ENCODE measurements at regions not wholly inside any gene's neighbourhood (a gene's known extent, or its start where the extent isn't known, plus 50 kb on each side); places are given as distances from the start of the nearest gene placed in this dataset.

DNA sequence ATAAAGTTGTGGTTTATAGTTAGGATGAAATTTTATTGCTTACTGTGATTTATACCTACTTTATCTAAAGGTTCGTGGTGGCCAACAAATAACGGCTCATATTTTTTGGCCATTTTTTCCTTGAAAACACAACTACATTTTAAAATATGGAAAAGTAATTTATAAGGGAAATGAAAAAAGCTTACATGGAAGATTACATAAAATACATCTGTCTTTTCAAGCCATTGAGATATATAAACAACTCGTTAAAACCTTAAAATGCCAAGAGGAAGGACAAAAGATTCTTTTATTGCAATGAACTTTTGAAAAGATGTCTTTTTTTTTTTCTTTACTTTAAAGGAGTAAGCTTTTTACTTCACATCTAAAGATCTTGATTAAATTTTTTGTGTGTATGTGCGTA is 55.4 kb upstream of the EYA4 start:
- no peak overlapping the region for H4K5ac ChIP-seq (ENCODE audit: low read depth, low read length)
- in situ Hi-C loops (cut with MboI; ENCODE audit: low sequenced_read_pairs) = loop anchor here (10.0 to 25.0 kb wide), 2 partner anchors 369 to 727 kb away; no protein-coding TSS in a partner anchor
- intact Hi-C loops (cut with micrococcal nuclease) = loop anchor here (2.0 to 10.0 kb wide), 5 partner anchors 55 to 729 kb away; partner anchors contain the start of gene EYA4
- no peak overlapping the region for H2AK5ac ChIP-seq (ENCODE audit: low read depth, low read length)
- no peak overlapping the region for H3K14ac ChIP-seq (replicated peaks; ENCODE audit: low read depth, low read length)
- H3K4me1 ChIP-seq (ENCODE audit: control insufficient read depth, insufficient read depth, low read length) = 0 out of 2 replicates have a peak, but pooled peaks cover 2% of the 10 kb centered on the region
- no peak overlapping the region for H3K56ac ChIP-seq (ENCODE audit: extremely low read depth, insufficient read depth, low read length)
- ATAC-seq (ENCODE audit: low read depth) = no peak
- no TSS peak for BruUV-seq (replicated peaks)
- no peaks in the 10 kb centered on the region for H3K9me1 ChIP-seq (ENCODE audit: insufficient read depth, low read length)
- no peaks in the 10 kb centered on the region for H3K9me3 ChIP-seq (ENCODE audit: control insufficient read depth, insufficient read depth, low read length)
- H3K9ac ChIP-seq (ENCODE audit: low read depth, low read length) = no peak overlapping the region
- H3K27ac ChIP-seq (ENCODE audit: insufficient read depth, low read length) = no peak overlapping the region
- no peaks in the 10 kb centered on the region for H3K79me1 ChIP-seq (ENCODE audit: low read depth in 1 of 2, low read length in 2 of 2)
- no peaks in the 10 kb centered on the region for H3K27me3 ChIP-seq (ENCODE audit: control insufficient read depth, insufficient read depth, low read length)
- no peaks in the 10 kb centered on the region for H3K36me3 ChIP-seq (ENCODE audit: control insufficient read depth, insufficient read depth, low read length)
- H3K4me2 ChIP-seq (ENCODE audit: low read depth, low read length) = no peak overlapping the region
- CTCF ChIA-PET = interaction anchor here (0.6 to 1.0 kb wide), 3 partner anchors 221 to 1824 kb away, joined by 3 to 6 read pairs (median 5); no protein-coding TSS in a partner anchor
- H2BK120ac ChIP-seq (ENCODE audit: low read depth, low read length) = no peak overlapping the region
- no peak overlapping the region for H2BK20ac ChIP-seq (ENCODE audit: low read depth, low read length)
- H4K8ac ChIP-seq (ENCODE audit: low read depth in 2 of 2, low read length in 2 of 2) = no peak overlapping the region
- no peaks in the 10 kb centered on the region for H4K20me1 ChIP-seq (ENCODE audit: insufficient read depth, low read length)
- no peak overlapping the region for H3K18ac ChIP-seq (ENCODE audit: low read depth, low read length)
- no peak overlapping the region for H3K4ac ChIP-seq (ENCODE audit: low read depth, low read length)
- dilution Hi-C loops (cut with HindIII; ENCODE audit: low sequenced_read_pairs, unreplicated experiment) = no loop called here
- H2BK5ac ChIP-seq (ENCODE audit: low read depth, low read length, poor library complexity, severe bottlenecking) = no peak overlapping the region
- DNase-seq = no peak
- H2AK9ac ChIP-seq (replicated peaks; ENCODE audit: low read depth, low read length, poor library complexity) = no peak overlapping the region
- no peak overlapping the region for H2AFZ ChIP-seq (replicated peaks; ENCODE audit: low read length, poor library complexity)
- WGBS, 2 experiments (ENCODE audit: extremely low coverage in 2 of 2, insufficient read length in 1 of 2) = no CpG with 5 or more reads among the region's 4 CpGs
- no peak overlapping the region for H2BK15ac ChIP-seq (ENCODE audit: low read depth, low read length)
- no peak overlapping the region for H4K91ac ChIP-seq (ENCODE audit: insufficient read depth, low read depth, low read length)
- no peak for TF ChIP-seq POLR2A (IDR thresholded peaks at IDR 0.05; ENCODE audit: low read depth, low read length)
- TF ChIP-seq MXI1 (IDR thresholded peaks at IDR 0.05; ENCODE audit: borderline replicate concordance, low read depth, low read length) = no peak
- TF ChIP-seq, protein P1, sequence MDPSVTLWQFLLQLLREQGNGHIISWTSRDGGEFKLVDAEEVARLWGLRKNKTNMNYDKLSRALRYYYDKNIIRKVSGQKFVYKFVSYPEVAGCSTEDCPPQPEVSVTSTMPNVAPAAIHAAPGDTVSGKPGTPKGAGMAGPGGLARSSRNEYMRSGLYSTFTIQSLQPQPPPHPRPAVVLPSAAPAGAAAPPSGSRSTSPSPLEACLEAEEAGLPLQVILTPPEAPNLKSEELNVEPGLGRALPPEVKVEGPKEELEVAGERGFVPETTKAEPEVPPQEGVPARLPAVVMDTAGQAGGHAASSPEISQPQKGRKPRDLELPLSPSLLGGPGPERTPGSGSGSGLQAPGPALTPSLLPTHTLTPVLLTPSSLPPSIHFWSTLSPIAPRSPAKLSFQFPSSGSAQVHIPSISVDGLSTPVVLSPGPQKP (IDR thresholded peaks at IDR 0.05; ENCODE audit: borderline replicate concordance, low read depth, low read length) = no peak
- no peak for TF ChIP-seq NFE2L2 (IDR thresholded peaks at IDR 0.05; ENCODE audit: low read depth, low read length)
- no peak for TF ChIP-seq RAD21 (IDR thresholded peaks at IDR 0.05; ENCODE audit: low read length)
- no peak for TF ChIP-seq MAZ (IDR thresholded peaks at IDR 0.05; ENCODE audit: borderline replicate concordance, low read depth, low read length)
- TF ChIP-seq CHD1 (IDR thresholded peaks at IDR 0.05; ENCODE audit: low read depth, low read length) = no peak
- no peak for TF ChIP-seq RCOR1 (IDR thresholded peaks at IDR 0.05; ENCODE audit: insufficient replicate concordance, low read length)
- TF ChIP-seq CEBPB (IDR thresholded peaks at IDR 0.05; ENCODE audit: low read depth, low read length) = no peak
- TF ChIP-seq RFX5 (IDR thresholded peaks at IDR 0.05; ENCODE audit: low read depth, low read length) = no peak
- TF ChIP-seq FOS (IDR thresholded peaks at IDR 0.05; ENCODE audit: low read depth, low read length) = no peak
- TF ChIP-seq, protein P2, sequence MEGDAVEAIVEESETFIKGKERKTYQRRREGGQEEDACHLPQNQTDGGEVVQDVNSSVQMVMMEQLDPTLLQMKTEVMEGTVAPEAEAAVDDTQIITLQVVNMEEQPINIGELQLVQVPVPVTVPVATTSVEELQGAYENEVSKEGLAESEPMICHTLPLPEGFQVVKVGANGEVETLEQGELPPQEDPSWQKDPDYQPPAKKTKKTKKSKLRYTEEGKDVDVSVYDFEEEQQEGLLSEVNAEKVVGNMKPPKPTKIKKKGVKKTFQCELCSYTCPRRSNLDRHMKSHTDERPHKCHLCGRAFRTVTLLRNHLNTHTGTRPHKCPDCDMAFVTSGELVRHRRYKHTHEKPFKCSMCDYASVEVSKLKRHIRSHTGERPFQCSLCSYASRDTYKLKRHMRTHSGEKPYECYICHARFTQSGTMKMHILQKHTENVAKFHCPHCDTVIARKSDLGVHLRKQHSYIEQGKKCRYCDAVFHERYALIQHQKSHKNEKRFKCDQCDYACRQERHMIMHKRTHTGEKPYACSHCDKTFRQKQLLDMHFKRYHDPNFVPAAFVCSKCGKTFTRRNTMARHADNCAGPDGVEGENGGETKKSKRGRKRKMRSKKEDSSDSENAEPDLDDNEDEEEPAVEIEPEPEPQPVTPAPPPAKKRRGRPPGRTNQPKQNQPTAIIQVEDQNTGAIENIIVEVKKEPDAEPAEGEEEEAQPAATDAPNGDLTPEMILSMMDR (conservative IDR thresholded peaks at IDR 0.05; ENCODE audit: low read depth, low read length) = no peak
- H3K23ac ChIP-seq (ENCODE audit: low read depth, low read length) = no peak overlapping the region
- POLR2A ChIA-PET (ENCODE audit: unreplicated experiment) = no interaction called here
- H3K4me3 ChIP-seq (ENCODE audit: insufficient read depth, low read depth, low read length) = no peak overlapping the region

Data from IMR-90 (cell line).